Fibroblast of lung (primary cell): ENCODE measurements at regions not wholly inside any gene's neighbourhood (a gene's known extent, or its start where the extent isn't known, plus 50 kb on each side); places are given as distances from the start of the nearest gene placed in this dataset.

Source experiments
- DNase-seq, 2 donors: peaks; one replicate each; pipeline versions ENCODE4 v3.0.0 to v3.0.0-alpha.2; 2010; ENCODE audit warnings: low read depth in 2 of 2
- H2AFZ ChIP-seq: 2 replicates; pipeline ENCODE4 v1.5.1; 2012; ENCODE audit warnings: low read length, control low read depth, inconsistent platforms
- H3K27ac ChIP-seq: 2 replicates; pipeline ENCODE4 v1.5.1; 2011; ENCODE audit warnings: low read length, control low read depth; ENCODE audit not compliant: insufficient read depth
- H3K27me3 ChIP-seq: 2 replicates; pipeline ENCODE4 v1.5.1; 2011; ENCODE audit warnings: mild to moderate bottlenecking, low read length; ENCODE audit not compliant: control insufficient read depth, insufficient read depth
- H3K36me3 ChIP-seq: 2 replicates; pipeline ENCODE4 v1.5.1; 2011; ENCODE audit warnings: low read length; ENCODE audit not compliant: control insufficient read depth, insufficient read depth
- H3K4me1 ChIP-seq: 2 replicates; pipeline ENCODE4 v1.5.1; 2011; ENCODE audit warnings: low read length; ENCODE audit not compliant: control insufficient read depth, insufficient read depth; ENCODE audit errors: extremely low read depth
- H3K4me2 ChIP-seq: 2 replicates; pipeline ENCODE4 v1.5.1; 2011; ENCODE audit warnings: low read length, control low read depth; ENCODE audit not compliant: insufficient read depth; ENCODE audit errors: extremely low read depth
- H3K4me3 ChIP-seq, 4 experiments: fragments of 200-600 bp in 1 of 4; sonication (generic) in 1 of 4; replicated peaks in 1 of 4; 2 replicates each; pipeline ENCODE4 v1.5.1; 2011 to 2016; ENCODE audit warnings: low read length in 4 of 4, low read depth in 3 of 4, mild to moderate bottlenecking in 3 of 4, control low read depth in 2 of 4, inconsistent platforms in 1 of 4, mixed read lengths in 1 of 4; ENCODE audit not compliant: insufficient read depth in 1 of 4; ENCODE audit errors: control extremely low read depth in 1 of 4
- H3K79me2 ChIP-seq: 2 replicates; pipeline ENCODE4 v1.5.1; 2012; ENCODE audit warnings: mild to moderate bottlenecking, low read length, inconsistent platforms; ENCODE audit not compliant: control insufficient read depth, insufficient read depth
- H3K9ac ChIP-seq: 2 replicates; pipeline ENCODE4 v1.5.1; 2011; ENCODE audit warnings: mild to moderate bottlenecking, low read length, control low read depth; ENCODE audit not compliant: insufficient read depth
- H3K9me3 ChIP-seq: 2 replicates; pipeline ENCODE4 v1.5.1; 2012; ENCODE audit warnings: low read depth, low read length; ENCODE audit not compliant: control insufficient read depth, insufficient read depth
- H4K20me1 ChIP-seq: 2 replicates; pipeline ENCODE4 v1.5.1; 2011; ENCODE audit warnings: low read length; ENCODE audit not compliant: control insufficient read depth, insufficient read depth; ENCODE audit errors: extremely low read depth
- CTCF ChIP-seq, 2 donors: IDR thresholded peaks in 1 of 2; conservative IDR thresholded peaks in 1 of 2; 1 replicate in 1 of 2; 2 replicates in 1 of 2; pipeline ENCODE4 v1.5.1; 2011 to 2012; ENCODE audit warnings: low read length in 2 of 2, control low read depth in 1 of 2, inconsistent platforms in 1 of 2, low read depth in 1 of 2, mild to moderate bottlenecking in 1 of 2
- EZH2 ChIP-seq: IDR thresholded peaks from 2 replicates; pipeline ENCODE4 v1.5.1; 2012; ENCODE audit warnings: low read length, control low read depth, mild to moderate bottlenecking; ENCODE audit errors: missing control alignments

GRCh38 chr4:177229331-177229730 is 80.3 kb upstream of the NEIL3 start:
- H3K27ac ChIP-seq: peak overlapping the region; percentile 13
- H3K9ac ChIP-seq: no peak overlapping the region
- H2AFZ ChIP-seq: peak overlapping the region; percentile 50
- no peaks in the 10 kb centered on the region for H4K20me1 ChIP-seq
- H3K9me3 ChIP-seq: no peaks in the 10 kb centered on the region
- H3K4me2 ChIP-seq: peak overlapping the region; percentile 90
- peak in 1 of 2 donors; percentile 53 for DNase-seq
- H3K4me1 ChIP-seq: peaks cover 2% of the 10 kb centered on the region
- no peaks in the 10 kb centered on the region for H3K27me3 ChIP-seq
- no peaks in the 10 kb centered on the region for H3K36me3 ChIP-seq
- no peak for TF ChIP-seq EZH2
- no peak for TF ChIP-seq CTCF (conservative IDR thresholded peaks at IDR 0.05 in 1 of 2, IDR thresholded peaks at IDR 0.05 in 1 of 2; ENCODE audit: low read depth in 1 of 2, low read length in 2 of 2)
- peak overlapping the region; percentile 2 to 52 (median 32) for H3K4me3 ChIP-seq
- no peaks in the 10 kb centered on the region for H3K79me2 ChIP-seq

GRCh38 chr4:177232473-177232872 is 77.2 kb upstream of the NEIL3 start:
- TF ChIP-seq EZH2: no peak
- no peak for TF ChIP-seq CTCF (conservative IDR thresholded peaks at IDR 0.05 in 1 of 2, IDR thresholded peaks at IDR 0.05 in 1 of 2; ENCODE audit: low read depth in 1 of 2, low read length in 2 of 2)
- Histone ChIP-seq H3K4me3 (no peak overlapping the region), H3K27me3 (no peaks in the 10 kb centered on the region), H3K27ac (no peak overlapping the region), H2AFZ (no peak overlapping the region), H3K4me2 (no peak overlapping the region), H3K79me2 (no peaks in the 10 kb centered on the region), H3K4me1 (peaks cover 4% of the 10 kb centered on the region), H3K9me3 (no peaks in the 10 kb centered on the region), H4K20me1 (no peaks in the 10 kb centered on the region), H3K9ac (no peak overlapping the region), H3K36me3 (peaks cover 2% of the 10 kb centered on the region)
- DNase-seq: no peak

- H3K4me3 ChIP-seq: no peak overlapping the region
- no peak overlapping the region for H3K9ac ChIP-seq
- DNase-seq: peak; percentile 78 to 94
- no peak overlapping the region for H3K4me2 ChIP-seq
- H3K27me3 ChIP-seq: no peaks in the 10 kb centered on the region
- H3K36me3 ChIP-seq: peaks cover 2% of the 10 kb centered on the region
- H3K9me3 ChIP-seq: no peaks in the 10 kb centered on the region
- H4K20me1 ChIP-seq: no peaks in the 10 kb centered on the region
- H2AFZ ChIP-seq: no peak overlapping the region
- TF ChIP-seq CTCF (conservative IDR thresholded peaks at IDR 0.05 in 1 of 2, IDR thresholded peaks at IDR 0.05 in 1 of 2; ENCODE audit: low read depth in 1 of 2, low read length in 2 of 2) (no peak), EZH2 (no peak)
- H3K79me2 ChIP-seq: no peaks in the 10 kb centered on the region
- peaks cover 2% of the 10 kb centered on the region for H3K4me1 ChIP-seq
- no peak overlapping the region for H3K27ac ChIP-seq
Measured at GRCh38 chr4:177235026-177235425, 74.6 kb upstream of the NEIL3 start.
